ENCODE measurements at regions not wholly inside any gene's neighbourhood (a gene's known extent, or its start where the extent isn't known, plus 50 kb on each side); places are given as distances from the start of the nearest gene placed in this dataset.

- TF ChIP-seq, protein P1, sequence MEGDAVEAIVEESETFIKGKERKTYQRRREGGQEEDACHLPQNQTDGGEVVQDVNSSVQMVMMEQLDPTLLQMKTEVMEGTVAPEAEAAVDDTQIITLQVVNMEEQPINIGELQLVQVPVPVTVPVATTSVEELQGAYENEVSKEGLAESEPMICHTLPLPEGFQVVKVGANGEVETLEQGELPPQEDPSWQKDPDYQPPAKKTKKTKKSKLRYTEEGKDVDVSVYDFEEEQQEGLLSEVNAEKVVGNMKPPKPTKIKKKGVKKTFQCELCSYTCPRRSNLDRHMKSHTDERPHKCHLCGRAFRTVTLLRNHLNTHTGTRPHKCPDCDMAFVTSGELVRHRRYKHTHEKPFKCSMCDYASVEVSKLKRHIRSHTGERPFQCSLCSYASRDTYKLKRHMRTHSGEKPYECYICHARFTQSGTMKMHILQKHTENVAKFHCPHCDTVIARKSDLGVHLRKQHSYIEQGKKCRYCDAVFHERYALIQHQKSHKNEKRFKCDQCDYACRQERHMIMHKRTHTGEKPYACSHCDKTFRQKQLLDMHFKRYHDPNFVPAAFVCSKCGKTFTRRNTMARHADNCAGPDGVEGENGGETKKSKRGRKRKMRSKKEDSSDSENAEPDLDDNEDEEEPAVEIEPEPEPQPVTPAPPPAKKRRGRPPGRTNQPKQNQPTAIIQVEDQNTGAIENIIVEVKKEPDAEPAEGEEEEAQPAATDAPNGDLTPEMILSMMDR (IDR thresholded peaks at IDR 0.05) = no peak
These were observed 73.9 kb upstream of the SLC24A5 start for GRCh38 chr15:48046813-48047438.

DNA sequence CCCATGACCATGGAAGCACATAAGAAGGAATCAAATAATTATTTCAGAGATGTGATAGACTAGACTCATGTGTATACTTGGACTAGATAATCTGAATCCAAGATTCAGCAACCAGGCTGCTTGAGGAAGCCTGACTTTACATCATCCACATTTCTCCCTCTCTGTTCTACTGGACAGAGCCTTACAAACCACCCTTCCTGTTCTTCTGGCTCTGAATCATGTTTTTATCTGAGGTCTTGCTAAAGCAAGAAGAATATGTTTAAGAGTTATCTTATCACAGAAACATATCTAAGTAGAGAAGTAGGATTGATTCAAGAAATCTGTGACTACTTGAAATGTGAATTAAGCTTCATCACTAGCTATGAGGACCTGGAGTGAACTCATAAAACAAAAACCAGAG lies 71.1 kb upstream of the SLC24A5 start:
- TF ChIP-seq, protein P1 (IDR thresholded peaks at IDR 0.05) = no peak

GRCh38 chr15:48052946-48053345 lies 67.8 kb upstream of the SLC24A5 start:
- TF ChIP-seq, protein P1 (IDR thresholded peaks at IDR 0.05) = no peak

DNA sequence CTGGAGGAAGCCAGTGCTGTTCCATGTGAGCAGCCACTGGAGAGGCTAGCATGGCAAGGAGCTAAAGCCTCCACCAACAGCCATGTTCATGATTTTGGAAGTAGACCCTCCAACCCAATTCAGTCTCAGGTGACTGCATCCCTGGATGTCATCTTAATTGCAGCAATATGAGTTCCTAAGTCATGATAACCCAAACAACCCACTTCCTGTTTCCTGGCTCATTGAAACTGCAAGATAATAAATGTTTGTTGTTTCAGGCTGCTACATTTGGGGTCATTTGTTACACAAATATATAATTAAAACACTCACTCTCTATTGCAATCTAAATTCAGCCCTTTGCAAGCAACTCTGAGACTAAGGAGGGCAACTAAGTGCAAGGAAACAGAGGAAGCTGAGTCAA lies 62.4 kb upstream of the SLC24A5 start:
- TF ChIP-seq, protein P1 (IDR thresholded peaks at IDR 0.05) = no peak

DNA sequence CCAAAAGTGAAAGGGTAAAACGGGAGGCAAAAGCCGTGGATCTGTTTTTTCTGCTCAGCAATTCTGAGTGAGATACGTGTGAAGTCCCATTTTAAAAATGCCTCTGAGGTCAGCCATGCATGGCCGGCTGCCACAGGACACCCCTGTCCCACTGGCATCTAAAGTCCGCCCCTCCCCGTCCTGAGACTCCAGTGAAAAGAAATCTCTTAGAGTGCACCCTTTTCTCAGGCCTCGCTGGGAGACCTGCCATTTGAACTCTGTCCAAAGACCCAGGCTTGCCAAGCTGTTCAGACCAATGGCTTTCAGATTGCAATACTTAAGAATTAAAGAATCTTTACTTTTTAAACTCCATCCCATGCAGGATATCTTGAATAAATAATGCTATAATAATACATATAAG lies 61.0 kb upstream of the SLC24A5 start:
- TF ChIP-seq, protein P1 (IDR thresholded peaks at IDR 0.05) = no peak

- TF ChIP-seq, protein P1 (IDR thresholded peaks at IDR 0.05) = no peak
These were observed 60.4 kb upstream of the SLC24A5 start for GRCh38 chr15:48060396-48060795.

GRCh38 chr15:48061605-48062004 lies 59.2 kb upstream of the SLC24A5 start:
- TF ChIP-seq, protein P1 (IDR thresholded peaks at IDR 0.05) = no peak
